ENCODE measurements at regions not wholly inside any gene's neighbourhood (a gene's known extent, or its start where the extent isn't known, plus 50 kb on each side); places are given as distances from the start of the nearest gene placed in this dataset.

GRCh38 chr1:79501153-79501552 lies 494.6 kb upstream of the ADGRL4 start:
- TF ChIP-seq, protein P1, sequence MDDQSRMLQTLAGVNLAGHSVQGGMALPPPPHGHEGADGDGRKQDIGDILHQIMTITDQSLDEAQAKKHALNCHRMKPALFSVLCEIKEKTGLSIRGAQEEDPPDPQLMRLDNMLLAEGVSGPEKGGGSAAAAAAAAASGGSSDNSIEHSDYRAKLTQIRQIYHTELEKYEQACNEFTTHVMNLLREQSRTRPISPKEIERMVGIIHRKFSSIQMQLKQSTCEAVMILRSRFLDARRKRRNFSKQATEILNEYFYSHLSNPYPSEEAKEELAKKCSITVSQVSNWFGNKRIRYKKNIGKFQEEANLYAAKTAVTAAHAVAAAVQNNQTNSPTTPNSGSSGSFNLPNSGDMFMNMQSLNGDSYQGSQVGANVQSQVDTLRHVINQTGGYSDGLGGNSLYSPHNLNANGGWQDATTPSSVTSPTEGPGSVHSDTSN (CRISPR knock-in tag; IDR thresholded peaks at IDR 0.05; ENCODE audit: borderline replicate concordance), result no peak
- TF ChIP-seq BCLAF1 (IDR thresholded peaks at IDR 0.05) (no peak), CTCF (CRISPR knock-in tag; IDR thresholded peaks at IDR 0.05) (no peak), REPIN1 (CRISPR knock-in tag; IDR thresholded peaks at IDR 0.05; ENCODE audit: borderline replicate concordance, low read depth) (no peak), HINFP (CRISPR knock-in tag; IDR thresholded peaks at IDR 0.05; ENCODE audit: low read depth) (no peak), ZNF281 (CRISPR knock-in tag; IDR thresholded peaks at IDR 0.05; ENCODE audit: borderline replicate concordance) (no peak), HDAC2 (CRISPR knock-in tag; IDR thresholded peaks at IDR 0.05) (no peak), ATF1 (CRISPR knock-in tag; IDR thresholded peaks at IDR 0.05) (no peak), ZNF674 (CRISPR knock-in tag; IDR thresholded peaks at IDR 0.05; ENCODE audit: low read depth) (no peak), ZNF329 (CRISPR knock-in tag; IDR thresholded peaks at IDR 0.05; ENCODE audit: low read depth) (no peak)
- TF ChIP-seq, protein P2, sequence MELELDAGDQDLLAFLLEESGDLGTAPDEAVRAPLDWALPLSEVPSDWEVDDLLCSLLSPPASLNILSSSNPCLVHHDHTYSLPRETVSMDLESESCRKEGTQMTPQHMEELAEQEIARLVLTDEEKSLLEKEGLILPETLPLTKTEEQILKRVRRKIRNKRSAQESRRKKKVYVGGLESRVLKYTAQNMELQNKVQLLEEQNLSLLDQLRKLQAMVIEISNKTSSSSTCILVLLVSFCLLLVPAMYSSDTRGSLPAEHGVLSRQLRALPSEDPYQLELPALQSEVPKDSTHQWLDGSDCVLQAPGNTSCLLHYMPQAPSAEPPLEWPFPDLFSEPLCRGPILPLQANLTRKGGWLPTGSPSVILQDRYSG (CRISPR knock-in tag; IDR thresholded peaks at IDR 0.05), result no peak

Measured in HepG2 (cell line).